Endodermal cell (in vitro differentiated cells): ENCODE measurements at regions not wholly inside any gene's neighbourhood (a gene's known extent, or its start where the extent isn't known, plus 50 kb on each side); places are given as distances from the start of the nearest gene placed in this dataset.
A peak's percentile ranks its signal among the peaks of the same experiment; 100 is the strongest.
"Not testable (repeated sequence)": the region's sequence is repeated elsewhere in the genome, so short reads cannot be mapped to it uniquely, and the experiment has no call there.

ENCODE experiments used
- DNase-seq: peaks from one replicate; pipeline ENCODE4 v3.0.0-alpha.2; 2017
- H3K27ac ChIP-seq: 2 replicates; pipeline ENCODE4 v1.5.1; 2013; ENCODE audit warnings: mild to moderate bottlenecking, low read depth, low read length, moderate library complexity
- H3K27me3 ChIP-seq: 2 replicates; pipeline ENCODE4 v1.6.1; 2013; ENCODE audit warnings: mild to moderate bottlenecking, low read length, moderate library complexity; ENCODE audit not compliant: insufficient read depth, control insufficient read depth, poor library complexity, severe bottlenecking
- H3K36me3 ChIP-seq: 2 replicates; pipeline ENCODE4 v1.7.0; 2013; ENCODE audit warnings: mild to moderate bottlenecking, low read length, moderate library complexity; ENCODE audit not compliant: control insufficient read depth, insufficient read depth
- H3K4me1 ChIP-seq: one replicate; pipeline ENCODE4 v1.7.0; 2013; ENCODE audit warnings: low read length; ENCODE audit not compliant: control insufficient read depth, insufficient read depth
- H3K4me3 ChIP-seq: 2 replicates; pipeline ENCODE4 v1.5.1; 2013; ENCODE audit warnings: mild to moderate bottlenecking, low read length, moderate library complexity
- H3K9ac ChIP-seq: 2 replicates; pipeline ENCODE4 v1.6.1; 2013; ENCODE audit warnings: mild to moderate bottlenecking, low read length, moderate library complexity; ENCODE audit not compliant: poor library complexity, severe bottlenecking; ENCODE audit errors: extremely low read depth
- H3K9me3 ChIP-seq: 2 replicates; pipeline ENCODE4 v1.6.1; 2013; ENCODE audit warnings: mild to moderate bottlenecking, low read length, moderate library complexity; ENCODE audit not compliant: control insufficient read depth
- H3K27ac Mint-ChIP-seq: 2 replicates; pipeline ENCODE4 v1.8.0; 2020; ENCODE audit warnings: mixed read lengths
- H3K27me3 Mint-ChIP-seq: 2 replicates; pipeline ENCODE4 v1.8.0; 2021; ENCODE audit warnings: mild to moderate bottlenecking, mixed read lengths; ENCODE audit not compliant: insufficient read depth
- H3K36me3 Mint-ChIP-seq: 2 replicates; pipeline ENCODE4 v1.8.0; 2020; ENCODE audit warnings: low read depth, mixed read lengths
- H3K4me1 Mint-ChIP-seq: 2 replicates; pipeline ENCODE4 v1.8.0; 2020; ENCODE audit warnings: mixed read lengths
- H3K4me3 Mint-ChIP-seq: 2 replicates; pipeline ENCODE4 v1.8.0; 2020; ENCODE audit warnings: mild to moderate bottlenecking, moderate library complexity, mixed read lengths
- H3K9me3 Mint-ChIP-seq: 2 replicates; pipeline ENCODE4 v1.8.0; 2020; ENCODE audit warnings: mild to moderate bottlenecking, mixed read lengths
- CTCF ChIP-seq: fragments of 200-600 bp; sonication (generic); conservative IDR thresholded peaks from 2 replicates; pipeline ENCODE4 v1.5.0; 2021; ENCODE audit warnings: antibody characterized with exemption, mild to moderate bottlenecking
- WGBS, 2 experiments: methylation state at CpG; one replicate each; pipeline versions ENCODE4 v1.1.5 to v1.1.7; 2013; ENCODE audit warnings: missing lambda C conversion rate in 2 of 2, mixed read lengths in 1 of 2; ENCODE audit not compliant: insufficient coverage in 1 of 2, insufficient read length in 1 of 2; 5-methylcytosine and 5-hydroxymethylcytosine counted together

GRCh38 chr15:35697549-35698299 is 151.8 kb upstream of the DPH6 start:
- H3K36me3 ChIP-seq, result no peaks in the 10 kb centered on the region
- H3K9ac ChIP-seq, result peak overlapping the region; percentile 8
- peaks cover 13% of the 10 kb centered on the region for H3K4me1 Mint-ChIP-seq
- H3K36me3 Mint-ChIP-seq, result no peaks in the 10 kb centered on the region
- peak overlapping the region; percentile 89 for H3K27ac Mint-ChIP-seq
- DNase-seq, result peak; percentile 58
- TF ChIP-seq CTCF, result peak; percentile 47
- H3K4me1 ChIP-seq, result peaks cover 6% of the 10 kb centered on the region
- H3K4me3 ChIP-seq, result no peak overlapping the region
- no peak overlapping the region for H3K4me3 Mint-ChIP-seq
- H3K27me3 ChIP-seq, result no peaks in the 10 kb centered on the region
- H3K9me3 Mint-ChIP-seq, result no peaks in the 10 kb centered on the region
- 78 to 82% methylated on average over 2 to 5 of the region's 8 CpGs for WGBS, 2 experiments
- no peaks in the 10 kb centered on the region for H3K9me3 ChIP-seq
- H3K27ac ChIP-seq, result no peak overlapping the region
- no peaks in the 10 kb centered on the region for H3K27me3 Mint-ChIP-seq

DNA sequence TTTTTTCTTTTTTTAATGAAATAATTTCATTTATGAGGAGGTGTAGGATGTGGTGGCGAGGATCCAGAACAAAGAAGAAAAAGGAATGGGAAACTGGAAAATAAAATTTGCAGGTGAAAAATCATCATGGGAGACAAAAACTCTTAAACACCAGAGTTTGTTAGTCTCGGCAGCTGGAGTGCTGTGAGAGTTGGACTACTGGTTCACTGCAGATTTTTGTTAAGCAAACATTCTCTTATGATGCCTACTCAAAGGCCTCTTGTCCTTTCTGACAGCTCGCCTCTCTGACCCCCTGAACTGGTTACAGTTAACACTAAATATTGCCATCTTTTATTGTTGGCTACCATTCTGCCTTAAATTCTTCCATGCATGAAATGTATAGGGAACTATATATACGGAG is 152.4 kb upstream of the DPH6 start:
- no peaks in the 10 kb centered on the region for H3K36me3 Mint-ChIP-seq
- no peak for TF ChIP-seq CTCF
- DNase-seq, result no peak
- no peaks in the 10 kb centered on the region for H3K27me3 ChIP-seq
- H3K4me3 ChIP-seq, result no peak overlapping the region
- H3K4me1 Mint-ChIP-seq, result peaks cover 13% of the 10 kb centered on the region
- H3K9ac ChIP-seq, result no peak overlapping the region
- no peaks in the 10 kb centered on the region for H3K36me3 ChIP-seq
- no peaks in the 10 kb centered on the region for H3K9me3 ChIP-seq
- H3K27me3 Mint-ChIP-seq, result no peaks in the 10 kb centered on the region
- H3K4me3 Mint-ChIP-seq, result no peak overlapping the region
- H3K4me1 ChIP-seq, result peaks cover 6% of the 10 kb centered on the region
- H3K27ac Mint-ChIP-seq, result no peak overlapping the region
- WGBS, 2 experiments, result 89 to 90% methylated on average over 3 to 4 of the region's 4 CpGs
- H3K9me3 Mint-ChIP-seq, result no peaks in the 10 kb centered on the region
- H3K27ac ChIP-seq, result no peak overlapping the region

DNA sequence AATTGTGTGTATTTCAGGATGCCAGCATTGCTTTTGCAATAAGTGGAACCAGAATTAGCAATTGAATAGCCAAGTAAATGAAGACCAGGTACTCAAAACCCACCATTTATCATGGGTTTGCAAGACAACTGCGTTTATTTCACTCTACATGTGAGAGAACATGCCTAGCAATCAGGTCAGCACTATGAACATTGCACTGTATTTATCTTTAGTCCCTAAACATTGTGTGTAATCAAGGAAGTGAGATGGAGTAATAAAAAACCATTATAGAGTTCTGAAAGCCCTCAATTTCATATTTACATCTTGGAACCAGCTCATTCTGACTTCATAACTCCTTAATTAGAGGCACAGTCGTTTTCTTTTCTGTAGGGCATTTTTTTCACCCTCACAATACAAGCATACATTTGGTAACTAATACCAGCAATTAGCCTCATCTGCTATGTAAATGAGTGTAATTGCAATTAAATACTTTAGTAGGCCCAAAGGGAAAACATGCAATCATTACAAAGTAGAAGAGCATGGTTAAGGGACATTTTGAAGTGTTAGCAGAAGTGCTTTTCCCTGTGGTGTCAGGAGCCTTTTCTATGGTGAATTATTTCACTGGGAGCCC is 153.1 kb upstream of the DPH6 start:
- Mint-ChIP-seq H3K4me1 (peaks cover 13% of the 10 kb centered on the region), H3K36me3 (no peaks in the 10 kb centered on the region), H3K4me3 (no peak overlapping the region), H3K27ac (no peak overlapping the region), H3K27me3 (no peaks in the 10 kb centered on the region), H3K9me3 (no peaks in the 10 kb centered on the region)
- no peaks in the 10 kb centered on the region for H3K36me3 ChIP-seq
- WGBS, 2 experiments, result 88 to 100% methylated on average over 1 to 2 of the region's 2 CpGs
- no peaks in the 10 kb centered on the region for H3K27me3 ChIP-seq
- no peak overlapping the region for H3K4me3 ChIP-seq
- no peak for TF ChIP-seq CTCF
- H3K27ac ChIP-seq, result no peak overlapping the region
- no peaks in the 10 kb centered on the region for H3K9me3 ChIP-seq
- peaks cover 6% of the 10 kb centered on the region for H3K4me1 ChIP-seq
- DNase-seq, result no peak
- no peak overlapping the region for H3K9ac ChIP-seq

- not testable (repeated sequence) for H3K27me3 ChIP-seq, H3K36me3 Mint-ChIP-seq, H3K36me3 ChIP-seq, H3K27ac Mint-ChIP-seq, H3K9me3 ChIP-seq, DNase-seq, H3K4me3 ChIP-seq, H3K9me3 Mint-ChIP-seq, H3K4me3 Mint-ChIP-seq, H3K4me1 ChIP-seq, H3K27ac ChIP-seq, H3K9ac ChIP-seq, H3K27me3 Mint-ChIP-seq
- 72 to 80% methylated on average over 5 of the region's 5 CpGs for WGBS, 2 experiments
- peaks cover 13% of the 10 kb centered on the region for H3K4me1 Mint-ChIP-seq
Observed at GRCh38 chr15:35700091-35700593, 154.2 kb upstream of the DPH6 start.
